Cardiac fibroblast (primary cell): ENCODE measurements at regions not wholly inside any gene's neighbourhood (a gene's known extent, or its start where the extent isn't known, plus 50 kb on each side); places are given as distances from the start of the nearest gene placed in this dataset.
"Not testable (repeated sequence)": the region's sequence is repeated elsewhere in the genome, so short reads cannot be mapped to it uniquely, and the experiment has no call there.

Experiments used
- DNase-seq, 2 donors: peaks; one replicate each; pipeline versions ENCODE4 v3.0.0 to v3.0.0-alpha.2; 2010; ENCODE audit warnings: low read depth in 2 of 2
- H3K4me3 ChIP-seq, 2 donors: replicated peaks in 1 of 2; 1 replicate in 1 of 2; 2 replicates in 1 of 2; pipeline ENCODE4 v1.5.1; 2011; ENCODE audit warnings: low read depth in 2 of 2, low read length in 2 of 2, mild to moderate bottlenecking in 2 of 2, moderate library complexity in 1 of 2
- CTCF ChIP-seq: IDR thresholded peaks from one replicate; pipeline ENCODE4 v1.5.1; 2011; ENCODE audit warnings: low read depth, mild to moderate bottlenecking, low read length, inconsistent platforms

GRCh38 chr12:68438601-68439000, 106.4 kb upstream of the MDM1 start:
- TF ChIP-seq CTCF, result no peak
- no peak for DNase-seq

GRCh38 chr12:68439368-68440045, 107.3 kb upstream of the MDM1 start:
- H3K4me3 ChIP-seq, result no peak overlapping the region

More at GRCh38 chr12:68438601-68439000, 106.4 kb upstream of the MDM1 start:
- H3K4me3 ChIP-seq, result no peak overlapping the region

DNA sequence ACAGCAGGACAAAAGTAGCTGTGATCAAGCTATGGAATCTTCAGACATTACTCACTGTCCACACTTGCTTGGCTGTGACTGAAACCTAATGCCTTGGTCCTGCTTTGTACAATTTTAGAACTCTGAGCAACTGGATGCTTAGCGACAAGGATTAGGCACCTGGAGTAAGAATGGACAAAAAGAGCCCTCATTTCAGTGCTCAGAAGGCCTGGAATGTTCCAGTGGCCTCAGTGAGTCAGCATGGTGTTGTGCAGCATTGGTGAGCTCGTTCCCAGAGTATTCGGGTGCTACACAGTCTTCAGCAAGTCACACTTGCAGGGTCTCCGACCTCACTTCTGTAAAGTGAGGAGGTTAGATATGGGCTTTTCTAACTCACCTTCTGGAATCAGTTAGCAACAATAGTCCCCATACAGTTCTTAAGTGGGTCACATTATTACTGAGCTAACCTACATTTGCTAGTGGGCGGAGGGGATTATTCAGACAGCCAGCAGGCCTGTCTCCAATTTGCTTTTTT, 108.0 kb upstream of the MDM1 start:
- no peak overlapping the region for H3K4me3 ChIP-seq
- no peak for TF ChIP-seq CTCF
- DNase-seq, result peak in 1 of 2 donors; percentile 64

More at GRCh38 chr12:68439368-68440045, 107.3 kb upstream of the MDM1 start:
- no peak for DNase-seq
- TF ChIP-seq CTCF, result no peak

DNA sequence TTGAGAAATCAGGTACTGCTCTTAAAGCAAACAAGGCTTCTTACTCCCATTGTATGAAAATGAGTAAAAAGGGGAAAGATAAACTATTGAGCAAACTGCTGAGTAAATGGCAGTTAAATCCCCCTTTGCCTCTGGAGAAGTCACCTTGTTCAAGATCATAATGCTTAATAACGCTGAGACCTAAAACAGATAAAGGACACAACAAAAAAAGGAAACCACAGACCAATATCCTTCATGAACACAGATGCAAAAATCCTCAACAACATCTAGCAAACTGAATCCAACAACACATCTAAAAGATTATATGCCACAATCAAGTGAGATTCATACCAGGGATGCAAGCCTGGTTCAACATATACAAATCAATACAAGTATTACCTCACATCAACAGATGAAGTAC, 109.0 kb upstream of the MDM1 start:
- TF ChIP-seq CTCF, result no peak
- H3K4me3 ChIP-seq, result no peak overlapping the region
- DNase-seq, result no peak

- DNase-seq, H3K4me3 ChIP-seq: not testable (repeated sequence)
Measured at GRCh38 chr12:68442353-68442972, 110.3 kb upstream of the MDM1 start.

DNA sequence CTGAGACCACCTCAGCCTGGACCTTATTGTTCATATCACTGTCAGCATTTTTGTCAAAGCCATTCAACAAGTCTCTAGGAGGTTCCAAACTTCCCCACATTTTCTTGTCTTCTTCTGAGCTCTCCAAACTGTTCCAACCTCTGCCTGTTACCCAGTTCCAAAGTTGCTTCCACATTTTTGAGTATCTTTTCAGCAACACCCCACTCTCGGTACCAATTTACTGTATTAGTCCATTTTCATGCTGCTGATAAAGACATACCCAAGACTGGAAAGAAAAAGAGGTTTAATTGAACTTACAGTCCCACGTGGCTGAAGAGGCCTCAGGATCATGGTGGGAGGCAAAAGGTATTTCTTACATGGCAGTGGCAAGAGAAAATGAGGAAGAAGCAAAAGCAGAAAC, 111.5 kb upstream of the MDM1 start:
- not testable (repeated sequence) for DNase-seq, H3K4me3 ChIP-seq

GRCh38 chr12:68445824-68446223, 113.7 kb upstream of the MDM1 start:
- peak in 1 of 2 donors; percentile 54 for DNase-seq
- H3K4me3 ChIP-seq, result no peak overlapping the region
- TF ChIP-seq CTCF, result no peak
